PC-3 (cell line): ENCODE measurements at regions not wholly inside any gene's neighbourhood (a gene's known extent, or its start where the extent isn't known, plus 50 kb on each side); places are given as distances from the start of the nearest gene placed in this dataset.

Source experiments
- ATAC-seq: fragments of 200-7000 bp; cut with Tn5 transposase; 2 replicates; pipeline ENCODE4 v1.9.1; 2020; ENCODE audit warnings: mild to moderate bottlenecking, moderate library complexity
- BruUV-seq: library from RNA; stranded (reverse); fragments of 400-500 nt; replicated peaks from 2 replicates; lab custom pipeline; 2021; lab: Mats Ljungman, UMichigan
- CTCF ChIA-PET: fragments of 300-600 bp; sonication (Branson Sonifier 250); formaldehyde crosslinking; loops from one replicate; lab custom pipeline; 2022; ENCODE audit warnings: antibody characterized with exemption; lab: Charles Lee
- POLR2A ChIA-PET: fragments of 300-600 bp; sonication (Branson Sonifier 250); formaldehyde crosslinking; loops from one replicate; lab custom pipeline; 2022; ENCODE audit warnings: antibody characterized with exemption; ENCODE audit not compliant: unreplicated experiment; lab: Charles Lee
- DNase-seq: peaks from one replicate; pipeline ENCODE4 v3.0.0-alpha.2; 2015
- H2AFZ ChIP-seq: fragments of 300-600 bp; sonication (generic); 2 replicates; pipeline ENCODE4 v1.6.0; 2016; ENCODE audit warnings: antibody characterized with exemption, low read length
- H3F3A ChIP-seq: fragments of 300-600 bp; sonication (generic); one replicate; pipeline ENCODE4 v1.6.0; 2017; ENCODE audit warnings: antibody characterized with exemption, low read length, control low read depth, mild to moderate bottlenecking; ENCODE audit not compliant: unreplicated experiment
- H3K27ac ChIP-seq: fragments of 300-600 bp; sonication (generic); 2 replicates; pipeline ENCODE4 v1.5.1; 2016; ENCODE audit warnings: mild to moderate bottlenecking, low read length
- H3K27me3 ChIP-seq: fragments of 300-600 bp; sonication (generic); 2 replicates; pipeline ENCODE4 v1.6.1; 2016; ENCODE audit warnings: low read length, mixed read lengths
- H3K36me3 ChIP-seq: fragments of 300-600 bp; sonication (generic); 2 replicates; pipeline ENCODE4 v1.6.1; 2016; ENCODE audit warnings: low read depth, mixed run types, low read length, mixed read lengths
- H3K4me1 ChIP-seq: fragments of 300-600 bp; sonication (generic); 2 replicates; pipeline ENCODE4 v1.5.1; 2016; ENCODE audit warnings: low read length; ENCODE audit not compliant: insufficient read depth
- H3K4me2 ChIP-seq: fragments of 300-600 bp; sonication (generic); 2 replicates; pipeline ENCODE4 v1.6.0; 2016; ENCODE audit warnings: low read length
- H3K4me3 ChIP-seq: fragments of 300-600 bp; sonication (generic); 2 replicates; pipeline ENCODE4 v1.5.1; 2016; ENCODE audit warnings: mild to moderate bottlenecking, low read length, mixed read lengths
- H3K79me2 ChIP-seq: fragments of 300-600 bp; sonication (generic); 2 replicates; pipeline ENCODE4 v1.6.1; 2017; ENCODE audit warnings: low read length, mixed read lengths
- H3K9ac ChIP-seq: fragments of 300-600 bp; sonication (generic); 2 replicates; pipeline ENCODE4 v1.6.0; 2016; ENCODE audit warnings: mild to moderate bottlenecking, low read length
- H3K9me2 ChIP-seq: fragments of 300-600 bp; sonication (generic); replicated peaks from 2 replicates; pipeline ENCODE4 v1.6.1; 2016; ENCODE audit warnings: mixed run types, low read length, mixed read lengths
- H3K9me3 ChIP-seq: fragments of 300-600 bp; sonication (generic); 2 replicates; pipeline ENCODE4 v1.6.1; 2016; ENCODE audit warnings: low read length, mixed read lengths
- H4K20me1 ChIP-seq: fragments of 300-600 bp; sonication (generic); 2 replicates; pipeline ENCODE4 v1.6.1; 2016; ENCODE audit warnings: low read length, mixed read lengths
- EZH2 ChIP-seq: fragments of 300-600 bp; sonication (generic); IDR thresholded peaks from one replicate; pipeline ENCODE4 v1.6.1; 2017; ENCODE audit warnings: antibody characterized with exemption, mild to moderate bottlenecking, low read length; ENCODE audit not compliant: unreplicated experiment
- EZH2phosphoT487 ChIP-seq: fragments of 300-600 bp; sonication (generic); IDR thresholded peaks from 2 replicates; pipeline ENCODE4 v1.6.1; 2018; ENCODE audit warnings: mild to moderate bottlenecking, antibody characterized with exemption, low read length, borderline replicate concordance
- intact Hi-C: fragments of 100-400 bp; cut with micrococcal nuclease; formaldehyde crosslinking; loops from 2 replicates; pipeline ENCODE4 v1.9.0; 2023
- TF ChIP-seq, protein P1 (sequence below): fragments of 300-600 bp; sonication (generic); conservative IDR thresholded peaks from 2 replicates; pipeline ENCODE4 v1.5.1; 2017; ENCODE audit warnings: antibody characterized with exemption, low read depth, mild to moderate bottlenecking, low read length

DNA sequence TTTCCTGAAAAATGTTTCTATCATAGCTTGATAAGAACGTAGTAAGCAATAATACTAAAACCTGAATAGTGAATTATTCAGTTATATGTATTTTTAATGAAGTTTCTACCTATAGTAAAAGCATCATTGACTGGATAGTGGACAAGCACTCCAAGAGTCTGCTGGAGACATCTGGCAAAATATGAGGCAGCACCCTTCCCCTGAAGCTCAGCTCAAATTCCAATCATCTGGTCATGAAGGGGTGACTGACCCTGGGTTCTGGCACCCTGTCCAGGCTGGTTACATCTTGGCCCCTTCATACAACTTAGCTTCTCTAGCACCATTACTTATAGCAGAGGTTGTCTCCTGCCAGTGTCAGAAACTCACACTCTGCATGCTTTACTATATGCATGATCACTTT, 455.4 kb downstream of the RAP2B start:
- no peaks in the 10 kb centered on the region for H3K36me3 ChIP-seq
- ATAC-seq: no peak
- TF ChIP-seq, protein P1, sequence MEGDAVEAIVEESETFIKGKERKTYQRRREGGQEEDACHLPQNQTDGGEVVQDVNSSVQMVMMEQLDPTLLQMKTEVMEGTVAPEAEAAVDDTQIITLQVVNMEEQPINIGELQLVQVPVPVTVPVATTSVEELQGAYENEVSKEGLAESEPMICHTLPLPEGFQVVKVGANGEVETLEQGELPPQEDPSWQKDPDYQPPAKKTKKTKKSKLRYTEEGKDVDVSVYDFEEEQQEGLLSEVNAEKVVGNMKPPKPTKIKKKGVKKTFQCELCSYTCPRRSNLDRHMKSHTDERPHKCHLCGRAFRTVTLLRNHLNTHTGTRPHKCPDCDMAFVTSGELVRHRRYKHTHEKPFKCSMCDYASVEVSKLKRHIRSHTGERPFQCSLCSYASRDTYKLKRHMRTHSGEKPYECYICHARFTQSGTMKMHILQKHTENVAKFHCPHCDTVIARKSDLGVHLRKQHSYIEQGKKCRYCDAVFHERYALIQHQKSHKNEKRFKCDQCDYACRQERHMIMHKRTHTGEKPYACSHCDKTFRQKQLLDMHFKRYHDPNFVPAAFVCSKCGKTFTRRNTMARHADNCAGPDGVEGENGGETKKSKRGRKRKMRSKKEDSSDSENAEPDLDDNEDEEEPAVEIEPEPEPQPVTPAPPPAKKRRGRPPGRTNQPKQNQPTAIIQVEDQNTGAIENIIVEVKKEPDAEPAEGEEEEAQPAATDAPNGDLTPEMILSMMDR: no peak
- TF ChIP-seq EZH2phosphoT487 (no peak), EZH2 (no peak)
- H3K9me2 ChIP-seq: no peaks in the 10 kb centered on the region
- POLR2A ChIA-PET: no interaction called here
- no peaks in the 10 kb centered on the region for H3F3A ChIP-seq
- no peaks in the 10 kb centered on the region for H3K27me3 ChIP-seq
- no peaks in the 10 kb centered on the region for H3K79me2 ChIP-seq
- no peaks in the 10 kb centered on the region for H3K9me3 ChIP-seq
- no peak overlapping the region for H3K4me2 ChIP-seq
- intact Hi-C loops: no loop called here
- no peaks in the 10 kb centered on the region for H4K20me1 ChIP-seq
- H2AFZ ChIP-seq: no peak overlapping the region
- no peak overlapping the region for H3K9ac ChIP-seq
- no TSS peak for BruUV-seq
- CTCF ChIA-PET: no interaction called here
- H3K4me3 ChIP-seq: no peak overlapping the region
- no peak overlapping the region for H3K27ac ChIP-seq
- no peaks in the 10 kb centered on the region; the same call in 1 of the 2 replicates for H3K4me1 ChIP-seq
- no peak for DNase-seq

DNA sequence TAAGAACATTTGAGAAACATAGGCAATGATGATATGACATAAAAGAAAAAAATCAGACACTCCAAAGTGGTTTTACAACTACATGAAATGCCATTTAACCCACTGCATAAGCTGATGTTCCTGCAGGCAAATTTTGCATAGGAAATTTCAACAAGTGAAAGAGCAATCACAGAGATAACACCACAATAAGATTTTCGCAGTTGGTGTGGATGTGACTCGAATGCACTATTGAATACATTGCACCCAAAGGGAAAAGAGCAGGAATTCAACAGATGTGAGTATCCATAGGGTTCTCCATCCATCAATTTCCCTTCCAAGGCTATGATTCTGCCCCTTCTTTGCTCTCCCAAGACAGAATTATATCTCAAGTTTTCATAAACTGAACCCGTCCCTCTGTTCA, 456.1 kb downstream of the RAP2B start:
- H3K4me1 ChIP-seq: no peaks in the 10 kb centered on the region; the same call in 1 of the 2 replicates
- no peak overlapping the region for H3K27ac ChIP-seq
- no peaks in the 10 kb centered on the region for H3K36me3 ChIP-seq
- H3K9ac ChIP-seq: no peak overlapping the region
- no peaks in the 10 kb centered on the region for H3K9me3 ChIP-seq
- no TSS peak for BruUV-seq
- DNase-seq (no peak), ATAC-seq (no peak)
- TF ChIP-seq, protein P1: no peak
- TF ChIP-seq EZH2 (no peak), EZH2phosphoT487 (no peak)
- intact Hi-C loops: no loop called here
- H4K20me1 ChIP-seq: no peaks in the 10 kb centered on the region
- no peaks in the 10 kb centered on the region for H3K79me2 ChIP-seq
- no peak overlapping the region for H2AFZ ChIP-seq
- ChIA-PET CTCF (no interaction called here), POLR2A (no interaction called here)
- H3K4me3 ChIP-seq: no peak overlapping the region
- H3K4me2 ChIP-seq: no peak overlapping the region
- H3F3A ChIP-seq: no peaks in the 10 kb centered on the region
- H3K9me2 ChIP-seq: no peaks in the 10 kb centered on the region
- no peaks in the 10 kb centered on the region for H3K27me3 ChIP-seq

DNA sequence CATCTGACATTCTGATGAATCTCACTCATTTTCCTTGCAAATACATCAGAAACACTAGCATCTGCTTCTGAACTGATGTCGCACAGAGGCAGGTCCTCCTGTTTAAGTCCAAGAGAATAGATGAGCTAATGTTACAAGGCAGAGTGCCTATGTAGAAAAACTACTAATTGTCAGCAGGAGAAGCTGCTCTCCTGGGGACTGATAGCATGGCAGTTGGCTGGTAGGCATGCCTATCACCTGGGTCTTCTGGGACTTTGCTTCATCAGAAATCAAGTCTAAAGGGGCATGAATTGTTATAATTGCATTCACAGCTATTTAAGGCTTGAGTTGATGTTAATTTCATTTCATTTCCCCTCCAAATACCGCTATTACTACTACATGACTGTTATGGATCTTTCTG, 457.2 kb downstream of the RAP2B start:
- H3K4me1 ChIP-seq: no peaks in the 10 kb centered on the region; the same call in 1 of the 2 replicates
- no peak for DNase-seq
- no peak for ATAC-seq
- no TSS peak for BruUV-seq
- CTCF ChIA-PET: no interaction called here
- no peak overlapping the region for H3K4me2 ChIP-seq
- H3K9ac ChIP-seq: no peak overlapping the region
- intact Hi-C loops: no loop called here
- no peaks in the 10 kb centered on the region for H4K20me1 ChIP-seq
- H2AFZ ChIP-seq: no peak overlapping the region
- H3K27me3 ChIP-seq: no peaks in the 10 kb centered on the region
- POLR2A ChIA-PET: no interaction called here
- H3K36me3 ChIP-seq: no peaks in the 10 kb centered on the region
- no peaks in the 10 kb centered on the region for H3K79me2 ChIP-seq
- H3K4me3 ChIP-seq: no peak overlapping the region
- H3F3A ChIP-seq: no peaks in the 10 kb centered on the region
- TF ChIP-seq EZH2: no peak
- no peak for TF ChIP-seq EZH2phosphoT487
- TF ChIP-seq, protein P1: no peak
- H3K9me3 ChIP-seq: no peaks in the 10 kb centered on the region
- H3K9me2 ChIP-seq: no peaks in the 10 kb centered on the region
- no peak overlapping the region for H3K27ac ChIP-seq
